ENCODE measurements at regions not wholly inside any gene's neighbourhood (a gene's known extent, or its start where the extent isn't known, plus 50 kb on each side); places are given as distances from the start of the nearest gene placed in this dataset.

- Histone ChIP-seq H4K5ac (ENCODE audit: low read depth, low read length) (no peak overlapping the region), H2BK5ac (ENCODE audit: low read depth, low read length, poor library complexity, severe bottlenecking) (no peak overlapping the region), H2BK120ac (ENCODE audit: low read depth, low read length) (no peak overlapping the region), H3K4me3 (ENCODE audit: insufficient read depth, low read depth, low read length) (no peak overlapping the region), H2AK9ac (replicated peaks; ENCODE audit: low read depth, low read length, poor library complexity) (no peak overlapping the region), H4K8ac (ENCODE audit: low read depth in 2 of 2, low read length in 2 of 2) (no peak overlapping the region), H3K27me3 (ENCODE audit: control insufficient read depth, insufficient read depth, low read length) (no peaks in the 10 kb centered on the region), H3K27ac (ENCODE audit: insufficient read depth, low read length) (no peak overlapping the region), H2AK5ac (ENCODE audit: low read depth, low read length) (no peak overlapping the region), H3K79me1 (ENCODE audit: low read depth in 1 of 2, low read length in 2 of 2) (no peaks in the 10 kb centered on the region), H4K91ac (ENCODE audit: insufficient read depth, low read depth, low read length) (no peak overlapping the region), H2BK20ac (ENCODE audit: low read depth, low read length) (no peak overlapping the region), H3K14ac (replicated peaks; ENCODE audit: low read depth, low read length) (no peak overlapping the region), H3K56ac (ENCODE audit: extremely low read depth, insufficient read depth, low read length) (no peak overlapping the region), H3K23ac (ENCODE audit: low read depth, low read length) (no peak overlapping the region), H3K4ac (ENCODE audit: low read depth, low read length) (no peak overlapping the region), H2BK15ac (ENCODE audit: low read depth, low read length) (no peak overlapping the region), H3K36me3 (ENCODE audit: control insufficient read depth, insufficient read depth, low read length) (no peaks in the 10 kb centered on the region), H2AFZ (replicated peaks; ENCODE audit: low read length, poor library complexity) (no peak overlapping the region), H4K20me1 (ENCODE audit: insufficient read depth, low read length) (no peaks in the 10 kb centered on the region), H3K9ac (ENCODE audit: low read depth, low read length) (no peak overlapping the region), H3K4me1 (ENCODE audit: control insufficient read depth, insufficient read depth, low read length) (no peaks in the 10 kb centered on the region), H3K9me3 (ENCODE audit: control insufficient read depth, insufficient read depth, low read length) (no peaks in the 10 kb centered on the region), H3K9me1 (ENCODE audit: insufficient read depth, low read length) (no peaks in the 10 kb centered on the region), H3K4me2 (ENCODE audit: low read depth, low read length) (no peak overlapping the region), H3K18ac (ENCODE audit: low read depth, low read length) (no peak overlapping the region)
- no peak for TF ChIP-seq CHD1 (IDR thresholded peaks at IDR 0.05; ENCODE audit: low read depth, low read length)
- TF ChIP-seq BHLHE40 (IDR thresholded peaks at IDR 0.05; ENCODE audit: low read depth, low read length), result no peak
- no peak for TF ChIP-seq RFX5 (IDR thresholded peaks at IDR 0.05; ENCODE audit: low read depth, low read length)
- TF ChIP-seq POLR2A (IDR thresholded peaks at IDR 0.05; ENCODE audit: low read depth, low read length), result no peak
- no peak for TF ChIP-seq MAFK (IDR thresholded peaks at IDR 0.05; ENCODE audit: low read depth, low read length)
- no peak for TF ChIP-seq RCOR1 (IDR thresholded peaks at IDR 0.05; ENCODE audit: insufficient replicate concordance, low read length)
- TF ChIP-seq NFE2L2 (IDR thresholded peaks at IDR 0.05; ENCODE audit: low read depth, low read length), result no peak
- no peak for TF ChIP-seq FOS (IDR thresholded peaks at IDR 0.05; ENCODE audit: low read depth, low read length)
- TF ChIP-seq CTCF (conservative IDR thresholded peaks at IDR 0.05; ENCODE audit: low read depth, low read length), result no peak
- no peak for TF ChIP-seq MXI1 (IDR thresholded peaks at IDR 0.05; ENCODE audit: borderline replicate concordance, low read depth, low read length)
- TF ChIP-seq RAD21 (IDR thresholded peaks at IDR 0.05; ENCODE audit: low read length), result no peak
- TF ChIP-seq SMC3 (IDR thresholded peaks at IDR 0.05; ENCODE audit: low read depth, low read length), result no peak
- TF ChIP-seq MAZ (IDR thresholded peaks at IDR 0.05; ENCODE audit: borderline replicate concordance, low read depth, low read length), result no peak
- ChIA-PET CTCF (no interaction called here), POLR2A (ENCODE audit: unreplicated experiment) (no interaction called here)
- WGBS, 2 experiments (ENCODE audit: extremely low coverage in 2 of 2, insufficient read length in 1 of 2), result no CpG with 5 or more reads among the region's 4 CpGs
- in situ Hi-C loops (cut with MboI; ENCODE audit: low sequenced_read_pairs) (no loop called here), dilution Hi-C loops (cut with HindIII; ENCODE audit: low sequenced_read_pairs, unreplicated experiment) (no loop called here), intact Hi-C loops (cut with micrococcal nuclease) (no loop called here)
- ATAC-seq (ENCODE audit: low read depth) (no peak), DNase-seq (no peak)
- BruUV-seq (replicated peaks), result no TSS peak
These were observed 724.1 kb upstream of the MEF2C start for GRCh38 chr5:89606939-89607534.
